ENCODE measurements at regions not wholly inside any gene's neighbourhood (a gene's known extent, or its start where the extent isn't known, plus 50 kb on each side); places are given as distances from the start of the nearest gene placed in this dataset.

DNA sequence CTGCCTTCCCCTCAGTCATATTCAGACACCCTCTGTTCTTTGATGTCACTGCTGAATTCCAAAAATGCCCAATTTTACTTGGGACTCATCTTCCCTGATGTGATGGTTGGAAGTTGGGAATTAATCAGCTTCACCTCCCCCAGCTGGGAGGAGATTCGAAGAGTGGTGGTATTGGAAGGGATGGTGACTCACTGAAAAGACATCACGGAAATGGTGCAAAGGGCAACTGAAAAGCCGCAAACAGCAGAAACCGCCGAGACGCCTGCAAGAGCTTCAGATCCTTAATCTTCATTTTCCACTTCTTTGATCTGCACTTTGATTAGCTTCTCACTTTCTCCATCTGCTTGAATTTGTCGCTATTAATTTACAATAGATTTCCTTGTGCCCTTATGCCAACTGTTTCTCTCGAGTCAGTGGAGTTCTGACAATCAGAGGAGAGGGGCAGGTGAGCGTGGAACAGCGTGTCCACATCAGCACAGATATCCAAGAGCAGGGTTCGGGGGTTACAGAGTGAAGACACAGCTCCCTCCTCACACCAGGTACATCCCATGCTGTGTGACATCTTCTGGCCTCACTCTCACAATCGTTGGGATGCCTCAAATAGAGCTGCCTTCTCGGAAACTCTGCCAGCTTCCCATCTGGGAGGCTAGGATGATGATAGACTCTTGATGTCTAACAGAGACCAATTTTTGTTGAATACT, 325.4 kb downstream of the BRD1 start:
- DNase-seq, result no peak

DNA sequence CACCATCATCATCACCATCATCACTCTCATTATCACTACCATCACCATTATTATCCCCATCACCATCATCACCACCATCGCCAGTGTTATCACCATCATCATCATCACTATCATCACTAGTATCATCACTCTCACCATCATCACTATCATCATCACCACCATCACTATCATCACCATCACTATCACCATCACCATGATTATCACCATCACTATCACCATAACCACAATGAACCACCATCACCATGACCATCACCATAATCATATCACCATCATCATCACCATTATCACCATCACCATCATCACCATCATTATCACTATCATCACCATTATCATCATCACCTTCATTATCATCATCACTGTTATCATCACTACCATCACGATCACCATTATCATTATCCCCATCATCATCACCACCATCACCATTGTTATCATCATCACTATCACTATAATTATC, 326.7 kb downstream of the BRD1 start:
- DNase-seq, result no peak

DNA sequence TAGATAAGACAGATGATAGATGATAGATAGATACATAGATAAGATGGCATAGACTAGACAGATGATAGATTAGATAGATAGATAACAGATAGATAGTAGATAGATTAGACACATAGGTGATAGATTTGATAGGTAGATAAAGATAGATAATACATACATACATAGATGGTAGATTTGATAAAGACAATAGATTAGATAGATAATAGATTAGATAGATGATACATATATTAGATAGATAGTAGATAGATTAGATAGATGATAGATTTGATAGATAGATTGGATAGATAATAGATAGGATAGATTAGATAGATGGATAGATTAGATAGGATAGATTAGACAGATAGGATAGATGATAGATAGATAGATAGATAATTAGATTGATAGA, 327.6 kb downstream of the BRD1 start:
- no peak for DNase-seq

DNA sequence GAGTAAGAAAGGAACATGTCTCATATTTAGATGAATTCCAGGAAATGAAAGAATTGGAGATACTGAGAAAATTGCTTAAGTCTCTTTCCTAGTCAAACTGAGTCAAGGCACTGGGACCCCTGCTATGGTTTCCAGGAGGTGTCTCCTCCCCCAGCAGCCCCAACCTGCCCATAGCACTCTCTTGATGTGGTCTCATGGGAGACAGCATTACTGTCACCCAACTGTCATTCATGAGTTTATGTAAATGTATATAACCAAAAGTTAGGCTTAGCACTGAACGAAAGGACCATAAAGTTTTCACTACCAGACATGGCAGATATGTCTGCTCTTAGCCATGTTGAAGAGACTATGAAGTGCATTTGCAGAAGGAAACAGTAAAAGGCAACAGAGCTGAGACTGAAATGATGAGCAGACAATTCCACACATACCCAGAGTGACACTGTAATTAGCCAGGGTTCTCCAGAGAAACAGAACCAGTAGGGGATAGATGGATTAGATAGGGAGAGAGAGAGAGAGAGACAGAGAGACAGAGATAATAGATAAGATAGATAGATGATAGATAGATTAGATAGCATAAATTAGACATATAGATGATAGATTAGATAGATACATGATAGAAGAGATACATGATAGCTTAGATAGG, 328.1 kb downstream of the BRD1 start:
- no peak for DNase-seq

DNA sequence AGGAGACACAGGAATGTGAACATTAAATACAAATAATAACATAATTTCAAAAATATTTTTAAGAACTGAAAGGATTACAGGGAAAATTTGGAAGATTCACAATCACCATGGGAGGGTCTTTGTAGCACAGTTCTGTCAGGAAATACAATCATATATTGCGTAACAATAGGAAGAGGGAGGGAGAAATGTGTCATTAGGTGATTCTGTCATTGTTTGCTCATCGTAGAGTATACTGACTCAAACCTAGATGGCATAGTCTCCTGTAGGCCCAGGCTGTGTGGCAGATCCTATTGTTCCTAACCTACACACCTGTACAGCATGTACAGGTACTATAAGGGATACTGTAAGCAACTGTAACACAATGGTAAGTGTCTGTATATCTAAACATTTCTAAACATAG, 330.4 kb downstream of the BRD1 start:
- no peak for DNase-seq

DNA sequence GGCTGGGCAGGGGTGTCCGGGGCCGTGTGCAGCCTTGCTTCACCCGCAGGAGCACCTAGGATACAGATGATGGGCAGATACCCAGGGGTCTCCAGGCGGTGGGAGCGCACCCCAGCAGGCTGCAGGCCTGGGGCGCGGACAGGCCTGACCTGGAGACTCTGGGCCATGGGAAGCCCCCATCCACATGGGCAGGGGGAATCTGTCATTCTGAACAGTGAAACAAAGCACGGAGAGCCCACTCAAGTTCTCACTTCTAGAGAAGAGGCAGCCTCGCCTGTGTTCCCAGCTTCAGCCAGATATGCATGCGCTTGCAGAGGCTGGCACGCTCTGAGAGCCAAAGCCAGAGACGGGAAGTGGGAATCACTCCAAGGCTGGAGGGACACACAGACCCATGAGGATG, 333.1 kb downstream of the BRD1 start:
- no peak for DNase-seq

DNA sequence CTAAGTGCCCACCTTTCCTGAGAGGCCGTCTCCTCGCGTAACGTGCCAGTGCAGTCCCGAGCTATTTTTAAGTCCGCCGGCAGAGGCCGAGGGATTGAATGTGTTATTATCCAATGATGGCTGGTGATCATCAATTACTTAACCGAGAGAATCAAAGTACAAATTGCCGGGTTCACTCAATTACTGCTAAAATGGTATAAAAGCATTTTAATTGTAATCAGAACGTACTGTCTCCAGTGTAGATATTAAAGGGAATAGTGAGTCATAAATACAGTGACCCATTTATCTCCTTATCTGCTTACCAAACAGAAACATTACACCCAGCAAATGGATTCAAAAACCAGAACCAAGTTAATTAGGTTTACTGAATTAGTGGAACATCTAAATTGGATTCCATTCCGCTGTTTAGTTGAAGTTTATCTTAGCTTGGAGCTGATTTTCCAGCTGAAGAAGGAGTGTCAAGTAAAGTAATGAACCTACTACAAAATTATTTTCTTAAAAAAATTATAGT, 334.9 kb downstream of the BRD1 start:
- DNase-seq, result no peak

DNA sequence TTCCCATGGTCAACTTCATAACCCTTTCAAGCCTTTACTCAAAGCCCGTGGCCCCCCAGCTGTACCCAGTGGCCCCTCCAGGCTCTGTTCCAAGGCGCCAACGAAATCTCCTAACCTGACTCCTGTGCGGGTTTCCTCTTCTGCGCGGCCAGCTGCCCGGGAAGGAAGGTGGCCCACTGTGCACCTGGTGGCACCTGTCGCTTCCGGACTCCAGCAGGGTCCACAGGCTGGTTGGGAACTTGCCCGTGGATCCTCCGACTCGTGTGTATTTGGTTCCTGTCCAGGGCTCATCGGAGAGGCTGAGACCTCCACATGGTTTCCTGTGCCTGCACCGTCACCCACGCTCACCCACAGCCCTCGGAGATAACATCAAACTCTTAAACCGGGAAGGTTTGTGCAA, 335.4 kb downstream of the BRD1 start:
- DNase-seq, result no peak

DNA sequence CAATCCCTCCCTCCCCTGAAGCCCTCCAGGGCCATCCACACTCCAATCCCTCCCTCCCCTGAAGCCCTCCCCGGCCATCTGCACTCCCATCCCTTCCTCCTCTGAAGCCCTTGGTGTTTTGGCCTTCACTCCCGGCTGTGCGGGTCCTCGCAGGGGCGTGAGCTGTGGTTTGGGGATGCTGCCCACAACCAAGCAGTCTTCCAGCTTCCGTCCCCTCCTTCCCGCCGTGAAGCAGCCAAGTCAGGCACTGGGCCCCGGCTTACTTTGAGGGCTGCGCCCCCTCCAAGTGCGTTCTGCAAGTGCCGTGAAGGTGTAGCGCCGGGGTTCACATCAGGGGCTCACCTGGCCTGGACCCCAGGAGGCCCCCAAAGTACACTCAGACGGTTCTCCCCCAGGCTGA, 335.9 kb downstream of the BRD1 start:
- no peak for DNase-seq

DNA sequence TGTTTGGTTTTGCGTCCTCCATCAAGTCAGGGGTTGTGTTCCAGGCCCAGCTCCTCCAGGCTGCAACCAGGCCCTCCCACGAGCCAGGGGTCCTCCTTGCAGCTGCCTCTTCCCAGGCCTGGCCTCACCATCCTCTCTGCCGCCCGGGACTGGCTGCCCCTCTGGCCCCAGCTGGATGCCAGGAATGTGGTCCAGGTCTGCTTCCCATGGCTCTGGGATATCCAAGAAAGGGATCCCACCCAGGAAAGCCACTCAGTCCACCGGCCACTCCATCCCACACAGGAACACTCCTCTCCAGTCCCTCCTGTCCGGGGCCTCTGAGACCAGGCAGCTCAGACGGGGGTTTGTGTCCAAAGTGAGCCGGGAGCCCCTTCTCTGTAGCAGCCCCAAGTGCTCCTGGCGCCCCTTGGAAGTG, 336.4 kb downstream of the BRD1 start:
- DNase-seq, result no peak

DNA sequence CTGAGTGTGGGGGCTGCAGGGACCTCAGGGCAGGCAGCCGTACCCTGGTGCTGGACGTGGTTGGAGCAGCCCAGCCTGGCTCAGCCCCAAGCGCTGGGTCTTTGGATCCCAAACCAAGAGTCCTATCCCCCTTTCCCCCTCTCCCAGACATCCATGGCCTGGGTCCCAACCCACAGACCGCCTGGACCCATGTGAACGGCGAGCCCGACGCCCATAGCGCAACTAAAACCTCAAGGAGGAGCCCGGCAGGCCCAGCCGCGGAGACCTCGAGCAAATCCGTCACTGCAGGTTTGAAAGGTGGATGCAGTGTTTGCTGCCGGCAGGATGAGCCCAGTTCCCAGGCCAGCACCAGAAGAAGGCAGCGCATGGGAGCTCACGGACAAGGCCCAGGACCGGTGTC, 337.0 kb downstream of the BRD1 start:
- no peak for DNase-seq

DNA sequence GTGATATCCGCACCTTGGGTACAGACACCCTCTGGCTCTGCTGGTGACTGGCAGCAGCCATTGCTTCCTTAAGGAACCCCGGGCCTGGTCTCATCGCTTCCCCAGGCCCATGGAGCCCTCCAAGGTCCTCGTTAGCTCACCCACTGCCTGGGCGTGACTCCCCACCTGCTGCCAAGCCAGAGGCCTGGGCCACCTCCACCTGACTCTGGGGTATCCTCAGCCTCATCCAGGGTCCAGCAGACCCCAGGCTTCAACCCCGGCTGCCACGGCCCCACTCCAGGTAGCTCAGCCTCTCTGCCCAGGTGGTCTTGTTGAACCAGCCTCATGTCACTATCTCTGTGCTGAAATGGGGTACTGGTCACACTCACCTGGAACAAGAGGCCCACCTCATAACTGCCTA, 337.9 kb downstream of the BRD1 start:
- no peak for DNase-seq

DNA sequence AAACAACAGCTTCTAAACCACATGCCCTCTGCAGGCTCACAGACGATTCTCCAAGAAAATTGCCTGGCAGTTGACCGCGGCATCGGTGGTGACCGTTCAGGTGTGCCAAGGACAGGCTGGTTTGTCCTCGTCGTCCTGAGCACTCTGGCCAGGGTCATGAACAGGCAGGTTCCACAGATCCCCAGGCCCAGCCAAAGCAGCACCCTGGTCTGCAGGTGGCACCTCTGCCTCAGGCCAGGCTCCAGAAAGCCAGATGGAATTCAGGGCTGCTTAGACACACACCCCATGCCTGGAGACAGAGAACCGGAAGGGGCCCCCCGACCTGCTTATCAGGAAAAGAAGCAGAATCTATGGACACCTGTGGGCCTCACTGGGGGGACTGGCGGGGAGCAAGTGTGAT, 338.7 kb downstream of the BRD1 start:
- DNase-seq, result no peak

DNA sequence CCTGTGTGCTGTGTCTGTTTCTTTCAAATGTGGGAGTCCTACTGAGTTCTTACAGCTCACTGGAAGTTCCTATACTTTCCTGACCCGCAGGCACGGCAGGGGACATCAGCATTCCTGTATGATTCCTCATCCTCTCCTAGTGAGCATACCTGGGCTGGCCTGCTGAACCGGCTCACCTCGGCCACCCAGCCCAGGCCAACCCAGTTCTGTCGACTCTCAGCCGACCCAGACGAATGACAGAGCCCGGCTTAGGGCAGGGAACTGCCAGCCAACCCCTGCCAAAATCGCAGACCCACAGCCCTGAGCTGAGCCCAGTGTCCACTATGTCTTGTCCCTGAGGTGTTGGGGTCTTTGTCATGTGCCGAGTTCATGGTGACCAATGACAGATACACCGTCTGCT, 339.7 kb downstream of the BRD1 start:
- no peak for DNase-seq

DNA sequence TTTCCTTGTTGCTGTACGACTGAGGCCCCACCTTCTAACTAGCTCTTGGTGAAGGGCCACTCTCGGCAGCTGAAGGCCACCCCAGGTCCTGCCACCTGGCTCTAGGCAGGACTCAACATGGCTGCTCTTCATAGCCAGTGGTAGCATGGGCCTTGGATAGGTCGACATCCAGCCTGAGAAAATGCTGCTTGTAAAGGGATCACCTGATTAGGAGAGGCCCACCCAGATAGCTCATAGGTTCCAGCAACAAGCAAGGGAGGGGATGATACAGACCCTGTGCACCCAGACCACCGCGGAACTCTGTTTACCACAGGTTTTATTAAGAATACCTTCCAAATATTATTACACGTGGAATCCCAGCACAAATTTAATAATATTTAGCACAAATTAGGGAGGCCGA, 341.4 kb downstream of the BRD1 start:
- DNase-seq, result no peak

DNA sequence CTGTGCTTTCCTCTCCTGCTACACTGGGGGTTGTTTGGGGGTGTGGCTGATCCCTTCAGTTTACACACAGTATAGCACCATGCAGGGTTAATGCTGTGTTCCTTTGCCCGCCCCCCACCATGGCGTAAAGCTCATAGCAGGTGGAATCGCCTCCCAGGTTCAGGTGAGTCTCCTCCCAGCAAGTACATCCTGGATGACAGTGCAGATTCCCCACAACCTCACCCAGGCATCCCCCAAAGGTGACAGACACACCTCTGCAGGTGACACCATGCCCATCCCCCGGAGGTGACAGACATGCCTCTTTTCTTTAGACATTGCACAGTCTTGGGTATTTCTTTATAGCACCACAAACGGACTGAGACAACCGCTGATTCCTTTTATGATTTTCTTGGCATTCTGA, 343.7 kb downstream of the BRD1 start:
- no peak for DNase-seq

DNA sequence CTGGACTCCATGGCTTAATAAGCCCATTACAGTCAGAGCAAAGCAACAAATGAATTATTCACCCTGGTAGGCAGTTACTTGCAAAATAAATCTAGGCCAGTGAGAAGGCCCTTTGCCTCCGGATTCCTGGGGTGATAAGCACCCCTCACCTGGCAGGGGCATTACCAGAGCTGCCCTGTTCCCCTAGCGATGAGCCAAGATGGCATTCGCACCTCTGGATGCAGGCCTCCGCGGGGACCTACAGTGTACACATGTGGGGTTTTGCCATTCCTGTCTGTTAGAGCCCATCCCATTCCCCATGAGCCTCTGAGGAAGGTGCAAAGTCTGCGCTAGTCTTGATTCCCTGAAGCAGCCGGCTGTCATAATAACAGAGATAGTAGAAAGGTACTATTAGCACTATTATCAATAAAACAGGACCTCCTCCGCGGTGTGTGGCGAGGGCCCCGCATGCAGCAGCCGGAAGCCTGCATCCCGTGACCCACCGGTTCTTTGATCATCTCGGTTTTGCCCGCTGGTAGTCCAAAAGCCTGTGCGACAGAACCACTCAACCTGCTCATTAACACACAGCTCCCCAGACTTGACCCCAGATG, 344.3 kb downstream of the BRD1 start:
- no peak for DNase-seq

DNA sequence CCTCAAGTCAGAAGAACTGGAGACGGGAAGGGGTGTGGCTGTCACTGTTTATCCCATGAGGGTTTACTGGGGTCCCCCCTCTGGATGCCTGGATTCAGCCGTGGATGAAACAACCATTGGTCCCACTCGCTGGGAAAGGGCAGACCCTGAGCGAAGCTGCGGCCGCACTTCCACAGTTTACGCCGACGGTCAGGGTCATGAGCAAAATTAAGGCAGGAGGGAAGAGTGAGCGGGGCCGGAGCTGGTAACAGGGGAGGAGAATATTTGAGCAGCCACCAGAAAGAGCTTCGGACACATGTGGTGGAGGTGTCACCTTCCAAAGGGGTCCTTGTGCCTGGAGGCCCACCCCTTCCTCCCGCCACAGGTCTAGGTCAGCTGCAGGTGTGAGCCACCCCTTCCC, 344.9 kb downstream of the BRD1 start:
- DNase-seq, result no peak

DNA sequence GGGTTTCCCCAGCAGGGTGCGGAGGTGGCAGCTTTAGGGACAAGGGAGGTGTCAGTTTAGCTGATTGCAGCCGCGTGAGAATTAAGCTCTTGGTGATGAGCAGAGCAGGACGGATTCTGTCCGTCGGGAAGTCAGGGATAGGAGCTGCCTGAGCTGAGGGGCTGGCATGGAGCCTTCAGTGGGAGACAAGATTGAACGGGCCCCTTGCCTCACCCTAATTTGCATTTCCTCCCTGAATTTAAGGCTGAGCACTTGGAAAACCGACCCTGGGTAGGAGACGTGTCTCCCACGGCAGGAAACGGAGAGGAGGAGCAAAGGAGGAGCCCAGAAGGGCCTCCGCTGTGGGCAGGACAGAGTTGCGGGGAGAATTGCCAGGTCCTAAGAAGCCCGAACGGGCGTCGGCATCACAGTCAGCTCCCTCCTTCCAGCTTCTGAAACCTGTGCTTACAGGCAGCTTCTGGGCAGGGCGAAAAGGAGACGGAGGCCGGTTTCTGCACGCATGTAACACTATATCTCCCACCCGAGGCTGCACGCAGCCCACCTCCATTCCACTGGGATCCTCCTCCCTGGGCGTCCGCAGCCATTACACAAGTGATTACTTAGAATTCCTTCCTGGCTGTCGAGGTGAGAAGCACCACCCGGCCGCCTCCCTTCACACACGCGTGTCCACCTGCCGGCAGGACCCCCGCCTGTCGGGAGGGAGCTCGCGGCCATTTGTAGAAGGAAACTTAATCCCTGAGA, 345.8 kb downstream of the BRD1 start:
- DNase-seq, result no peak

DNA sequence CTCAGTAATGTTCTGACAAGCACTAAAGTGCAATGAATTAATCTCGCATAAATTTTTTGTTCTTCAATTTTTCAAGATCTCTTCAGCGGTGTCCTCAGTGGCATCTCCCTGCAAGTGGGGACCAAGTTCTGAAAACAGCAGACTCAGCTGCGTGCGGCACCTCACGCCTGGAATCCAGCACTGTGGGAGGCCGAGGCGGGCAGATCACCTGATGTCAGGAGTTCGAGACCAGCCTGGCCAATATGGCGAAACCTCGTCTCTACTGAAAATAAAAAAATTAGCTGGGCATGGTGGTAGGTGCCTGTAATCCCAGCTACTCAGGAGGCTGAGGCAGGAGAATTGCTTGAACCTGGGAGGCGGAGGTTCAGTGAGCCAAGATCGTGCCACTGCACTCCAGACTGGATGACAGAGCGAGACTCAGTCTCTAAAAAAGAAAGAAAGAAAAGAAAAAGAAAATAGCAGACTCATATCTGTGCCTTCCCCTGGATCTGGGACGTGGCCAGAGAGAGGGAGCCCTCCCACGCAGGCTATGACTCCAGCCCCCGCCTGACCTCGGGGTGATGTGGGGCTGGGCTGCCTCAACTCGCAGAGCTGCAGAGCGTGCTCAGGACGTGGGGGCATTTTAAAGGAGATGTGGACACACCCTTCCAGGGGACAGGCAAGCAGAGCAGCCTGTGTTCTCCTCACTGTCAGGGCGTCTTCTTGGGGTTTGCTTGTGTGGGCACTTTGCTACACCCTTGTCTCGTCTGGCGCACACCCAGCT, 346.6 kb downstream of the BRD1 start:
- DNase-seq, result no peak

DNA sequence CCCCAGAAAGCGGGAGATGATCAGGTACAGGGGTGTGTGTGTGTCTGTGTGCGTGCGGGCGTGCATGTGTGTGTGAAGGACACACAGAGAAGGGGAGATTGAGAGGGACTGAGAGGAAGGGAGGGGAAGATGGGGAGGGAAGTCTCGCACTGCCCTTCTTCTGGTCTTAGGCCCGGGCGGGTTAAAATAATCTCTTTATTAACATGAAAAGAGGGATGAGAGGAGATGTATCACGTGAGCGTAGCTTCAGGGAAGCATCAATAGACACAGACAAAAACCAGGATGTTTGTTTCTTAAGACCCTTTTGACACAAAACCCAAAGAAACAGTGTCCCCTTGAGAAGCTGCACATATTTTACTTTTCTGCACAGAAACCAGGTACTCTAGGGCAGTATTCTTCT, 347.3 kb downstream of the BRD1 start:
- no peak for DNase-seq

DNA sequence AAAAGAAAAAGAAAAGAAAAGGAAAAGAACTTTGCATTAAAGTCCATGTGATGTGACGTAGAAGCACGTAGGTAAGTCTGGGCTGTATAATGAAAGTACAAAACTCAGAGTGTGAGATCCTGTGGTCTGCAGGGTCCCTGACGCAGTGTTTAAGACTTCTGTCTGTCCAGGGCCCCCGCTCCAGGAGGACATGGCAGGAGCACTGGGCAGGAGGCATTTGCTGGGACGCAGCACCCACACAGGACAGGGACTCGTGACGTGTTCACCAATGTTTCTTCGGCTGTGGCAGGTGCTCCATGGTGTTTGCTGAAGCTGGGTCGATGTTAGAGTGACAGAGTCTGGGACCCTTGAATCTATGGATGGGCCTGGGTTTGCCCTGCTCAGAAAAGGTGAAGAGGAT, 348.1 kb downstream of the BRD1 start:
- no peak for DNase-seq

All from SW 1271 (cell line).